Stomach (tissue), 4 donors: ENCODE measurements at regions not wholly inside any gene's neighbourhood (a gene's known extent, or its start where the extent isn't known, plus 50 kb on each side); places are given as distances from the start of the nearest gene placed in this dataset.

Experiments used
- POLR2A ChIP-seq, 4 donors: fragments of 450-650 bp; IDR thresholded peaks; one replicate each; pipeline ENCODE4 v1.6.1; 2016; ENCODE audit warnings: antibody characterized with exemption in 4 of 4, control low read depth in 2 of 4, mild to moderate bottlenecking in 1 of 4, moderate library complexity in 1 of 4
- POLR2AphosphoS5 ChIP-seq, 3 donors: sonication (generic); formaldehyde crosslinking; IDR thresholded peaks; one replicate each; pipeline ENCODE4 v1.6.1; 2016; ENCODE audit warnings: antibody characterized with exemption in 3 of 3

DNA sequence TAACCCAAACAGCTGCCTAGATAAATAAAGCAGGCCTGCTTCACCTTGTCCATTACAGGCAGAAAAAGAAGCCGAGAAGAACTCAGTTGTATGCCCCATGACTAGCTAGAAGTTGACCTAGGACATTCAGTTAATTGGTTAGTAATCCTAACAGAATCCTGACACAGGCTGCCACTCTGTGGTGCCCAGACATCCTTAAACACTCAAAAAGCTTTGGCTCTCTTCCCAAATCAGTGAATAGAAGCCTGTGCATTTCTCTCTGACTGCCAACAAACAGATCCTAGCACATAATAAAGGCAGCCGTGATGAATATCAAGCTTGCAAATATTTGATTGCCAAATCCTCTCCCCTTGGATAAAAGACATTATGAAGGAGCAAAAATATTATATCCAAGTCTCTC is 519.1 kb upstream of the EYS start:
- TF ChIP-seq POLR2AphosphoS5 (IDR thresholded peaks at IDR 0.05), result no peak
- no peak for TF ChIP-seq POLR2A (IDR thresholded peaks at IDR 0.05)
